SK-N-SH treated with all-trans-retinoic acid at 6 μM for 48 hours (cell line): ENCODE measurements at regions not wholly inside any gene's neighbourhood (a gene's known extent, or its start where the extent isn't known, plus 50 kb on each side); places are given as distances from the start of the nearest gene placed in this dataset.

Experiments used
- ISL1 ChIP-seq: fragments of 250-450 bp; sonication (Bioruptor Pico); IDR thresholded peaks from 2 replicates; pipeline ENCODE4 v2.1.2; 2022; ENCODE audit warnings: mild to moderate bottlenecking, moderate library complexity
- PATZ1 ChIP-seq: fragments of 250-450 bp; sonication (Bioruptor Pico); IDR thresholded peaks from 2 replicates; pipeline ENCODE4 v1.8.0; 2020; ENCODE audit warnings: mild to moderate bottlenecking, moderate library complexity, borderline replicate concordance
- RARB ChIP-seq: fragments of 250-450 bp; sonication (Bioruptor Pico); IDR thresholded peaks from 2 replicates; pipeline ENCODE4 v1.8.0; 2021; ENCODE audit warnings: mild to moderate bottlenecking, moderate library complexity
- TCF4 ChIP-seq: fragments of 250-450 bp; sonication (Bioruptor Pico); IDR thresholded peaks from 2 replicates; pipeline ENCODE4 v1.8.0; 2021; ENCODE audit warnings: mild to moderate bottlenecking, moderate library complexity, borderline replicate concordance
- TSHZ2 ChIP-seq: fragments of 250-450 bp; sonication (Bioruptor Pico); IDR thresholded peaks from 2 replicates; pipeline ENCODE4 v1.5.0; 2020; ENCODE audit warnings: mild to moderate bottlenecking, moderate library complexity
- ZC3H10 ChIP-seq: fragments of 250-450 bp; sonication (Bioruptor Pico); IDR thresholded peaks from 2 replicates; pipeline ENCODE4 v1.5.1; 2021; ENCODE audit warnings: mild to moderate bottlenecking, moderate library complexity
- ZFP3 ChIP-seq: fragments of 250-450 bp; sonication (Bioruptor Pico); IDR thresholded peaks from 2 replicates; pipeline ENCODE4 v1.5.0; 2020; ENCODE audit warnings: mild to moderate bottlenecking, moderate library complexity
- ZNF70 ChIP-seq: fragments of 450-650 bp; formaldehyde crosslinking; IDR thresholded peaks from 2 replicates; pipeline ENCODE4 v1.5.0; 2020; ENCODE audit warnings: mild to moderate bottlenecking, moderate library complexity
- ZNF8 ChIP-seq: fragments of 450-650 bp; formaldehyde crosslinking; IDR thresholded peaks from 2 replicates; pipeline ENCODE4 v1.5.0; 2020; ENCODE audit warnings: mild to moderate bottlenecking, moderate library complexity
- TF ChIP-seq, protein P1 (sequence below): fragments of 250-450 bp; sonication (Bioruptor Pico); IDR thresholded peaks from 2 replicates; pipeline ENCODE4 v1.5.1; 2020; ENCODE audit warnings: low read depth, mild to moderate bottlenecking, moderate library complexity

- TF ChIP-seq ZNF70 (no peak), TCF4 (CRISPR knock-in tag) (no peak), ZFP3 (CRISPR knock-in tag) (no peak), PATZ1 (CRISPR knock-in tag) (no peak), TSHZ2 (CRISPR knock-in tag) (no peak), ZC3H10 (CRISPR knock-in tag) (no peak), ZNF8 (CRISPR knock-in tag) (no peak), ISL1 (CRISPR knock-in tag) (no peak), RARB (CRISPR knock-in tag) (no peak)
- TF ChIP-seq, protein P1, sequence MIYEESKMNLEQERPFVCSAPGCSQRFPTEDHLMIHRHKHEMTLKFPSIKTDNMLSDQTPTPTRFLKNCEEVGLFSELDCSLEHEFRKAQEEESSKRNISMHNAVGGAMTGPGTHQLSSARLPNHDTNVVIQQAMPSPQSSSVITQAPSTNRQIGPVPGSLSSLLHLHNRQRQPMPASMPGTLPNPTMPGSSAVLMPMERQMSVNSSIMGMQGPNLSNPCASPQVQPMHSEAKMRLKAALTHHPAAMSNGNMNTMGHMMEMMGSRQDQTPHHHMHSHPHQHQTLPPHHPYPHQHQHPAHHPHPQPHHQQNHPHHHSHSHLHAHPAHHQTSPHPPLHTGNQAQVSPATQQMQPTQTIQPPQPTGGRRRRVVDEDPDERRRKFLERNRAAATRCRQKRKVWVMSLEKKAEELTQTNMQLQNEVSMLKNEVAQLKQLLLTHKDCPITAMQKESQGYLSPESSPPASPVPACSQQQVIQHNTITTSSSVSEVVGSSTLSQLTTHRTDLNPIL = no peak
These were observed 134.0 kb downstream of the IRX2 start for GRCh38 chr5:2617461-2617860.
